ENCODE measurements at regions not wholly inside any gene's neighbourhood (a gene's known extent, or its start where the extent isn't known, plus 50 kb on each side); places are given as distances from the start of the nearest gene placed in this dataset.

- DNase-seq (ENCODE audit: low read depth) = no peak
- no peak for TF ChIP-seq CTCF (IDR thresholded peaks at IDR 0.05; ENCODE audit: low read length, missing control alignments)
- no peak overlapping the region for H3K4me3 ChIP-seq (replicated peaks; ENCODE audit: low read depth, low read length)
These were observed 133.5 kb downstream of the URB2 start for GRCh38 chr1:229759586-229759985.

DNA sequence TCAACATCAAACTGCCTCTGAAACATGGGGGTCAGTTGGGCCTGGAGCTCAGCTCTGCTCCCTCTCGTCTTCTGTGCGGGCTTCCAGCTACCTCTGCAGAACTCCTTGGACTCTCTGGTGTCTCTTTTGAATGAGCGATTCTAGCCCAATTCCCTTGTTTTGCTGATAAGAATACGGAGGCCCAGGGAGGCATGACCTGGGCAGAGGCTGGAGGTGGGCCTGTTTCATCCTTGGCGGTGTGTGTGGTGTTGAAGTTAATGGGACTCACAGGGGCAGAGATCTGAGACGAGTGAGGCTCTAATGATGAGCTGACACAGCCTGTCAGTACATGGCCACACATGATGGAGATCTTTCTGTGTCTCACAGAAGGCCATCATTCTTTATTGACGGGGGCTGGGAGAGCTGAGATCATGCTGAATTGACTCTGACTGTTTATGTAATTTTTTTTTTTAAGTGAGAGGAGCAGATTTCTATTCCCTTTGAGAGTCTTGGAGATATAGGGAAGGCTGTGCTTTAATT is 134.5 kb downstream of the URB2 start:
- no peak overlapping the region for H3K4me3 ChIP-seq (replicated peaks; ENCODE audit: low read depth, low read length)
- no peak for DNase-seq (ENCODE audit: low read depth)
- no peak for TF ChIP-seq CTCF (IDR thresholded peaks at IDR 0.05; ENCODE audit: low read length, missing control alignments)

DNA sequence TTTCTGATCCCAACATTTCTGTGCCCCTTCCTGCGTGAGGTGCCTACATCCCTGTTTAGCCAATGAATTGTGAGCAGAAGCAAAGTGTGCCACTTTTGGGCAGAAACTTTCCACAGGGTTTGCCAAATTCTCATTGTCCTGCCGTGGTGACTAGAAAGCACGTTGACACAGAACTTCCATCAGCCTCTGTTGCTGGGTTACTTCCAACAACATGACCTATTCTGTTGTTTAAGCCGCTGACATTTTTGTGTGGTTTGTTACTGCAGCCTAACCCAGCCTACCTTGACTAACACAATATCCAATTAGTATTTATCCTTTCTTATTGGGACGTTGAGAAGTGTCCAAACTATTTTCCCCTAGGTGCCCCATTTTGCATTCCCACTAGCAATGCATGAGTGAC is 136.8 kb downstream of the URB2 start:
- no peak for TF ChIP-seq CTCF (IDR thresholded peaks at IDR 0.05; ENCODE audit: low read length, missing control alignments)
- DNase-seq (ENCODE audit: low read depth) = no peak
- no peak overlapping the region for H3K4me3 ChIP-seq (replicated peaks; ENCODE audit: low read depth, low read length)

DNA sequence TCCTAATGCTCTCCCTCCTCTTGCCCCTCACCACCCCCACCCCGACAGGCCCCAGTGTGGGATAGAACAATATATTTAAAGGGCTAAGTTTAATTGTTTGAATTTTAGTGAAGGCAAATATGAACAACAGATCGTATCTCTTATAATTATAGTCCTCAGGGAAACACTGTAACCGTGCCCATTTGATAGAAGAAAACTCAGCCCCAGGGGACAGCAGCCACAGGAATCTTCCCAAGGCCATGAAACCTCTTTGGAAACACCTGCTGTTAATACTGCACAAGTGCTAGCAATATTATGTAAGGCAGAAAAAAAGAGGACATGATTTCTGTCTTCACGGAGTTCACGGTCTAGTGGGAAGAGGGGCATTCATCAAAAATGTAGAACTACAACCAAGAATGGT is 142.2 kb downstream of the URB2 start:
- DNase-seq (ENCODE audit: low read depth) = no peak
- H3K4me3 ChIP-seq (replicated peaks; ENCODE audit: low read depth, low read length) = no peak overlapping the region
- TF ChIP-seq CTCF (IDR thresholded peaks at IDR 0.05; ENCODE audit: low read length, missing control alignments) = no peak

DNA sequence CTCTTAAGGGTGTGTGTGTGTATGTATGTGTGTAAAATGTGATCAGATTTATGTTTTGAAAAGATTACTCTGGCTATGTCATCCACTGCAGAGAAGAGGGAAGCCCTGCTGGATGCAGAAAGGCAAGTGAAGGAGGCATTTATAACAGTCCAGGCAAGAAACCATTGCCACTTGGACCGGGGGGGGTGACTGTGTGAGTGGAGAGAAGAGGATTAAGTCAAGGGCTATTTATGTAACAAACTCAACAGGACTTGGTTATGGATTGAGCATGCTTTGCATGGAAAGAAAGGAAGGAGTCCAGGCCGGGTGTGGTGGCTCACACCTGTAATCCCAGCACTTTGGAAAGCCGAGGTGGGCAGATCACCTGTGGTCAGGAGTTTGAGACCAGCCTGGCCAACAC is 143.0 kb downstream of the URB2 start:
- no peak overlapping the region for H3K4me3 ChIP-seq (replicated peaks; ENCODE audit: low read depth, low read length)
- no peak for TF ChIP-seq CTCF (IDR thresholded peaks at IDR 0.05; ENCODE audit: low read length, missing control alignments)

DNA sequence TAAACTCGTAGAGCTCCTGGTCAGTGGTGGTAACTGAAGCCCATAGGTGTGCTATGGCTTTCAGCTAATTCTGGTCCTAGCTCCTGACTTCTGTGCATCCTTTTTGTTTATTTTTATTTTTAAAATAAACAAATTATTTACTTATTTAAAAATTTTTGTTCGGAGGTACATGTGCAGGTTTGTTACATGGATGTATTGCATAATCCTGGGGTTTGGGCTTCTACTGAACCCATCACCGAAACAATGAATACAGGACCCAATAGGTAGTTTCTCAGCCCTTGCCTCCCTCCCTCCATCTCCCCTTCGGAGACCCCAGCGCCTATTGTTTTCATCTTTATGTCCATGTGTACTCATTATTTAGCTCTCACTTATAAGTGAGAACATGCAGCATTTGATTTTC is 143.8 kb downstream of the URB2 start:
- no peak for DNase-seq (ENCODE audit: low read depth)
- TF ChIP-seq CTCF (IDR thresholded peaks at IDR 0.05; ENCODE audit: low read length, missing control alignments) = no peak
- no peak overlapping the region for H3K4me3 ChIP-seq (replicated peaks; ENCODE audit: low read depth, low read length)

More for the DNA sequence above, 143.0 kb downstream of the URB2 start:
- no peak for DNase-seq (ENCODE audit: low read depth)

DNA sequence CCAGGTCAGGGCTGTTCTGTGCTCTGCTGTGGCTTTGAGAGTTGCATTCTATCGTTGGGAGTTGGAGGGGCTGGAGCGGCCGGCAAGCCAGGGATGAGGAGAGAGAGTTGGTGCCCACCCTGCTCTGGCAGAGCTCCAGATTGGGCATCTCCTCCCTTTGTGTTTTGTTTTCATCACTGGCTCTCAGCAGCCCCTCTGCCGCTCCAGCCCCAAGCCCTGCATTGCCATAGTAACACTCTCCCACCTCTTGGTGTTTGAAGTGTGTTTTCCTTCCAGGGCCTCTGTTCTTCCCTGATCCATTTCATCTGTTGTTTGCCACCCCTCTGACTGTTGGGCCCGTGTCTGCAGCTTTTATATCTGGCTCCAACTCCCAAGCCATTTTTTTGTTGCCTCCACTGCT is 152.7 kb downstream of the URB2 start:
- no peak for DNase-seq (ENCODE audit: low read depth)
- no peak overlapping the region for H3K4me3 ChIP-seq (replicated peaks; ENCODE audit: low read depth, low read length)
- no peak for TF ChIP-seq CTCF (IDR thresholded peaks at IDR 0.05; ENCODE audit: low read length, missing control alignments)
